Jurkat, Clone E6-1 (cell line): ENCODE measurements at regions not wholly inside any gene's neighbourhood (a gene's known extent, or its start where the extent isn't known, plus 50 kb on each side); places are given as distances from the start of the nearest gene placed in this dataset.
"Not testable (repeated sequence)": the region's sequence is repeated elsewhere in the genome, so short reads cannot be mapped to it uniquely, and the experiment has no call there.

ENCODE experiments used
- DNase-seq: peaks from one replicate; pipeline ENCODE4 v3.0.0-alpha.2; 2011; ENCODE audit warnings: low read depth, low spot score
- H3K4me3 ChIP-seq: 2 replicates; pipeline ENCODE4 v1.5.1; 2011; ENCODE audit warnings: mild to moderate bottlenecking, low read length, control low read depth, moderate library complexity

- no peak for DNase-seq
- no peak overlapping the region for H3K4me3 ChIP-seq
Observed at GRCh38 chr3:75296858-75297257, 367.3 kb upstream of the FRG2C start.

- no peak for DNase-seq
- no peak overlapping the region for H3K4me3 ChIP-seq
Observed at GRCh38 chr3:75300606-75301005, 363.5 kb upstream of the FRG2C start.

- not testable (repeated sequence) for H3K4me3 ChIP-seq, DNase-seq
Observed at GRCh38 chr3:75301050-75301449, 363.1 kb upstream of the FRG2C start.

- DNase-seq, result no peak
- no peak overlapping the region for H3K4me3 ChIP-seq
Observed at GRCh38 chr3:75303741-75304140, 360.4 kb upstream of the FRG2C start.

GRCh38 chr3:75305901-75306300 is 358.2 kb upstream of the FRG2C start:
- no peak overlapping the region for H3K4me3 ChIP-seq
- no peak for DNase-seq

- H3K4me3 ChIP-seq, DNase-seq: not testable (repeated sequence)
Observed at GRCh38 chr3:75311306-75311705, 352.8 kb upstream of the FRG2C start.

GRCh38 chr3:75312469-75312868 is 351.7 kb upstream of the FRG2C start:
- H3K4me3 ChIP-seq, DNase-seq: not testable (repeated sequence)

GRCh38 chr3:75319776-75320175 is 344.4 kb upstream of the FRG2C start:
- not testable (repeated sequence) for H3K4me3 ChIP-seq, DNase-seq

- DNase-seq, result no peak
- no peak overlapping the region for H3K4me3 ChIP-seq
Observed at GRCh38 chr3:75320369-75320768, 343.8 kb upstream of the FRG2C start.

- H3K4me3 ChIP-seq, result no peak overlapping the region
- no peak for DNase-seq
Observed at GRCh38 chr3:75321060-75321459, 343.1 kb upstream of the FRG2C start.

- not testable (repeated sequence) for H3K4me3 ChIP-seq, DNase-seq
Observed at GRCh38 chr3:75323936-75324335, 340.2 kb upstream of the FRG2C start.

GRCh38 chr3:75325716-75326115 is 338.4 kb upstream of the FRG2C start:
- no peak overlapping the region for H3K4me3 ChIP-seq
- DNase-seq, result no peak

GRCh38 chr3:75327453-75327852 is 336.7 kb upstream of the FRG2C start:
- H3K4me3 ChIP-seq, result no peak overlapping the region
- DNase-seq, result no peak

GRCh38 chr3:75329476-75330097 is 334.5 kb upstream of the FRG2C start:
- no peak for DNase-seq

GRCh38 chr3:75330446-75330845 is 333.7 kb upstream of the FRG2C start:
- DNase-seq, H3K4me3 ChIP-seq: not testable (repeated sequence)

More at GRCh38 chr3:75329476-75330097, 334.5 kb upstream of the FRG2C start:
- H3K4me3 ChIP-seq, result no peak overlapping the region

- DNase-seq, H3K4me3 ChIP-seq: not testable (repeated sequence)
Observed at GRCh38 chr3:75332090-75332489, 332.0 kb upstream of the FRG2C start.

GRCh38 chr3:75332794-75333193 is 331.3 kb upstream of the FRG2C start:
- no peak overlapping the region for H3K4me3 ChIP-seq
- DNase-seq, result no peak

GRCh38 chr3:75334299-75334698 is 329.8 kb upstream of the FRG2C start:
- no peak for DNase-seq
- H3K4me3 ChIP-seq, result no peak overlapping the region

- DNase-seq, result no peak
- H3K4me3 ChIP-seq, result no peak overlapping the region
Observed at GRCh38 chr3:75337226-75337900, 326.8 kb upstream of the FRG2C start.

- no peak for DNase-seq
- H3K4me3 ChIP-seq, result no peak overlapping the region
Observed at GRCh38 chr3:75338342-75338741, 325.8 kb upstream of the FRG2C start.
